ENCODE measurements at regions not wholly inside any gene's neighbourhood (a gene's known extent, or its start where the extent isn't known, plus 50 kb on each side); places are given as distances from the start of the nearest gene placed in this dataset.

GRCh38 chr6:156425359-156426020 is 351.7 kb upstream of the ARID1B start:
- FAIRE-seq (no peak), DNase-seq (ENCODE audit: low read depth, low spot score) (no peak)
- H3K27me3 ChIP-seq (ENCODE audit: control insufficient read depth, extremely low read depth, insufficient read depth, low read length): no peaks in the 10 kb centered on the region
- no peak overlapping the region for H3K27ac ChIP-seq (ENCODE audit: control insufficient read depth, insufficient read depth, low read length)
- H2AFZ ChIP-seq (ENCODE audit: control insufficient read depth, low read length): no peak overlapping the region
- no peaks in the 10 kb centered on the region for H3K36me3 ChIP-seq (ENCODE audit: control insufficient read depth in 2 of 2, extremely low read depth in 1 of 2, insufficient read depth in 2 of 2, low read length in 2 of 2)
- H3K9me1 ChIP-seq (ENCODE audit: control insufficient read depth, extremely low read depth, insufficient read depth, low read length): no peaks in the 10 kb centered on the region
- H3K4me1 ChIP-seq (ENCODE audit: control insufficient read depth, extremely low read depth, insufficient read depth, low read length): peaks cover 8% of the 10 kb centered on the region
- no peak overlapping the region for H3K9ac ChIP-seq (ENCODE audit: control insufficient read depth, extremely low read depth, insufficient read depth, low read length)
- no peaks in the 10 kb centered on the region for H4K20me1 ChIP-seq (ENCODE audit: control insufficient read depth, extremely low read depth, insufficient read depth, low read length)
- H3K9me3 ChIP-seq (ENCODE audit: control insufficient read depth, low read depth, low read length): peaks cover 2% of the 10 kb centered on the region
- no peak for TF ChIP-seq CTCF (optimal IDR thresholded peaks at IDR 0.05 in 1 of 3, IDR thresholded peaks at IDR 0.05 in 1 of 3, conservative IDR thresholded peaks at IDR 0.05 in 1 of 3; ENCODE audit: extremely low read depth in 1 of 3, insufficient read depth in 2 of 3, low read length in 3 of 3)
- no peak for TF ChIP-seq EZH2 (IDR thresholded peaks at IDR 0.05; ENCODE audit: low read length)
- no peak overlapping the region for H3K4me3 ChIP-seq (ENCODE audit: control insufficient read depth in 2 of 3, extremely low read depth in 1 of 3, insufficient read depth in 2 of 3, low read depth in 1 of 3, low read length in 3 of 3)
- no peaks in the 10 kb centered on the region for H3K79me2 ChIP-seq (ENCODE audit: control insufficient read depth, insufficient read depth, low read length)
- H3K4me2 ChIP-seq (ENCODE audit: control insufficient read depth, extremely low read depth, insufficient read depth, low read depth, low read length): no peak overlapping the region
- dilution Hi-C loops (cut with MboI; ENCODE audit: extremely low pct_ligation_motif_present, low sequenced_read_pairs): no loop called here

GRCh38 chr6:156423829-156424228 is 353.3 kb upstream of the ARID1B start:
- H3K9me1 ChIP-seq (ENCODE audit: control insufficient read depth, extremely low read depth, insufficient read depth, low read length): no peaks in the 10 kb centered on the region
- no peak overlapping the region for H2AFZ ChIP-seq (ENCODE audit: control insufficient read depth, low read length)
- H3K4me1 ChIP-seq (ENCODE audit: control insufficient read depth, extremely low read depth, insufficient read depth, low read length): peaks cover 8% of the 10 kb centered on the region
- no peak overlapping the region for H3K4me2 ChIP-seq (ENCODE audit: control insufficient read depth, extremely low read depth, insufficient read depth, low read depth, low read length)
- FAIRE-seq: no peak
- DNase-seq (ENCODE audit: low read depth, low spot score): no peak
- peaks cover 2% of the 10 kb centered on the region for H3K9me3 ChIP-seq (ENCODE audit: control insufficient read depth, low read depth, low read length)
- no peaks in the 10 kb centered on the region for H3K27me3 ChIP-seq (ENCODE audit: control insufficient read depth, extremely low read depth, insufficient read depth, low read length)
- H4K20me1 ChIP-seq (ENCODE audit: control insufficient read depth, extremely low read depth, insufficient read depth, low read length): no peaks in the 10 kb centered on the region
- no peaks in the 10 kb centered on the region for H3K36me3 ChIP-seq (ENCODE audit: control insufficient read depth in 2 of 2, extremely low read depth in 1 of 2, insufficient read depth in 2 of 2, low read length in 2 of 2)
- dilution Hi-C loops (cut with MboI; ENCODE audit: extremely low pct_ligation_motif_present, low sequenced_read_pairs): no loop called here
- no peak overlapping the region for H3K9ac ChIP-seq (ENCODE audit: control insufficient read depth, extremely low read depth, insufficient read depth, low read length)
- no peak overlapping the region for H3K4me3 ChIP-seq (ENCODE audit: control insufficient read depth in 2 of 3, extremely low read depth in 1 of 3, insufficient read depth in 2 of 3, low read depth in 1 of 3, low read length in 3 of 3)
- TF ChIP-seq EZH2 (IDR thresholded peaks at IDR 0.05; ENCODE audit: low read length) (no peak), CTCF (optimal IDR thresholded peaks at IDR 0.05 in 1 of 3, IDR thresholded peaks at IDR 0.05 in 1 of 3, conservative IDR thresholded peaks at IDR 0.05 in 1 of 3; ENCODE audit: extremely low read depth in 1 of 3, insufficient read depth in 2 of 3, low read length in 3 of 3) (no peak)
- no peaks in the 10 kb centered on the region for H3K79me2 ChIP-seq (ENCODE audit: control insufficient read depth, insufficient read depth, low read length)
- no peak overlapping the region for H3K27ac ChIP-seq (ENCODE audit: control insufficient read depth, insufficient read depth, low read length)

Measured in keratinocyte (primary cell).